ENCODE measurements at regions not wholly inside any gene's neighbourhood (a gene's known extent, or its start where the extent isn't known, plus 50 kb on each side); places are given as distances from the start of the nearest gene placed in this dataset.

GRCh38 chrX:110491846-110492620 is 133.4 kb downstream of the RTL9 start (continued):
- TF ChIP-seq E2F4 (CRISPR knock-in tag; IDR thresholded peaks at IDR 0.05; ENCODE audit: low read depth), result no peak

- no peak for ATAC-seq
Measured at GRCh38 chrX:110504947-110505346, 146.3 kb downstream of the RTL9 start.

More at GRCh38 chrX:110504947-110505346, 146.3 kb downstream of the RTL9 start:
- H3K4me2 ChIP-seq (ENCODE audit: insufficient read depth, low read length), result no peak overlapping the region
- WGBS (ENCODE audit: insufficient coverage, low coverage, missing lambda C conversion rate), result 0% methylated on average over 5 of the region's 6 CpGs
- DNase-seq (ENCODE audit: extremely low read depth in 1 of 4, low spot score in 3 of 4), result no peak
- in situ Hi-C loops (cut with MboI), result no loop called here
- TF ChIP-seq ZFP30 (CRISPR knock-in tag; IDR thresholded peaks at IDR 0.05; ENCODE audit: borderline replicate concordance), result no peak
- no peak for TF ChIP-seq NUFIP1 (IDR thresholded peaks at IDR 0.05; ENCODE audit: partially characterized antibody)
- TF ChIP-seq MCM5 (IDR thresholded peaks at IDR 0.05; ENCODE audit: low read depth), result no peak
- no peak for TF ChIP-seq ZBTB7A (IDR thresholded peaks at IDR 0.05; ENCODE audit: borderline replicate concordance, control insufficient read depth, low read depth, low read length)
- peak; percentile 61 for TF ChIP-seq ZNF512 (tag; IDR thresholded peaks at IDR 0.05)
- no peak for TF ChIP-seq MED1 (CRISPR knock-in tag; IDR thresholded peaks at IDR 0.05; ENCODE audit: borderline replicate concordance)
- TF ChIP-seq FOXJ2 (tag; IDR thresholded peaks at IDR 0.05), result no peak
- no peaks in the 10 kb centered on the region for H3K4me1 ChIP-seq (replicated peaks in 1 of 2; ENCODE audit: control insufficient read depth in 2 of 2, insufficient read depth in 2 of 2, low read length in 2 of 2)
- CTCF ChIA-PET (ENCODE audit: low intra/inter-chr PET ratio), result no interaction called here
- no peak overlapping the region for H3K9ac ChIP-seq (ENCODE audit: insufficient read depth in 1 of 2, low read depth in 2 of 2, low read length in 2 of 2)
- H3K27me3 ChIP-seq (ENCODE audit: control insufficient read depth in 2 of 2, insufficient read depth in 2 of 2, low read length in 2 of 2), result no peaks in the 10 kb centered on the region
- no TSS peak for BruUV-seq (replicated peaks)
- POLR2A ChIA-PET, result no interaction called here
- no peaks in the 10 kb centered on the region for H4K20me1 ChIP-seq (replicated peaks; ENCODE audit: control insufficient read depth, insufficient read depth, low read length)
- no peaks in the 10 kb centered on the region for H3K9me3 ChIP-seq (replicated peaks; ENCODE audit: control insufficient read depth, insufficient read depth, low read depth, low read length)
- H3K36me3 ChIP-seq (ENCODE audit: control insufficient read depth, insufficient read depth, low read length), result no peaks in the 10 kb centered on the region
- no peak overlapping the region for H3K4me3 ChIP-seq
- no peak overlapping the region for H3K27ac ChIP-seq (ENCODE audit: extremely low read depth, low read depth, low read length)
- no peak for FAIRE-seq
- H3K79me2 ChIP-seq (ENCODE audit: control insufficient read depth, insufficient read depth, low read length), result no peaks in the 10 kb centered on the region
- intact Hi-C loops (cut with micrococcal nuclease), result no loop called here
- no peaks in the 10 kb centered on the region for H3K9me1 ChIP-seq (ENCODE audit: control insufficient read depth, insufficient read depth, low read length)
- H2AFZ ChIP-seq (ENCODE audit: low read depth, low read length), result no peak overlapping the region
